ENCODE measurements at regions not wholly inside any gene's neighbourhood (a gene's known extent, or its start where the extent isn't known, plus 50 kb on each side); places are given as distances from the start of the nearest gene placed in this dataset.

- Histone ChIP-seq H3K4me1 (ENCODE audit: insufficient read depth, low read length) (no peaks in the 10 kb centered on the region), H3K27me3 (ENCODE audit: control insufficient read depth in 1 of 2, insufficient read depth in 2 of 2, low read length in 2 of 2) (no peaks in the 10 kb centered on the region), H3K9me3 (ENCODE audit: control insufficient read depth in 1 of 2, insufficient read depth in 1 of 2, low read length in 2 of 2) (no peaks in the 10 kb centered on the region), H3K4me3 (ENCODE audit: low read length) (no peak overlapping the region), H3K27ac (ENCODE audit: low read depth in 1 of 2, low read length in 2 of 2) (no peak overlapping the region), H3K36me3 (ENCODE audit: insufficient read depth, low read length) (no peaks in the 10 kb centered on the region)
- DNase-seq (no peak), ATAC-seq (ENCODE audit: poor library complexity) (no peak)
- TF ChIP-seq CTCF (IDR thresholded peaks at IDR 0.05): no peak
- Mint-ChIP-seq H3K4me1 (ENCODE audit: low read depth) (no peaks in the 10 kb centered on the region), H3K27me3 (peaks cover 8% of the 10 kb centered on the region), H3K36me3 (ENCODE audit: low read depth) (no peaks in the 10 kb centered on the region), H3K9me3 (no peaks in the 10 kb centered on the region), H3K27ac (no peak overlapping the region), H3K4me3 (no peak overlapping the region)
- intact Hi-C loops (cut with DNase I, micrococcal nuclease): no loop called here
- CTCF ChIA-PET: no interaction called here
- POLR2A ChIA-PET: no interaction called here
These were observed 610.8 kb downstream of the LMO4 start for GRCh38 chr1:87939444-87939843.

- no peak overlapping the region for H3K4me3 ChIP-seq (ENCODE audit: low read length)
- POLR2A ChIA-PET: no interaction called here
- no peak overlapping the region for H3K27ac ChIP-seq (ENCODE audit: low read depth in 1 of 2, low read length in 2 of 2)
- H3K4me1 ChIP-seq (ENCODE audit: insufficient read depth, low read length): no peaks in the 10 kb centered on the region
- ATAC-seq (ENCODE audit: poor library complexity) (no peak), DNase-seq (no peak)
- CTCF ChIA-PET: no interaction called here
- H3K9me3 Mint-ChIP-seq: no peaks in the 10 kb centered on the region
- no peak overlapping the region for H3K27ac Mint-ChIP-seq
- no peak for TF ChIP-seq CTCF (IDR thresholded peaks at IDR 0.05)
- H3K36me3 Mint-ChIP-seq (ENCODE audit: low read depth): no peaks in the 10 kb centered on the region
- no peaks in the 10 kb centered on the region for H3K27me3 ChIP-seq (ENCODE audit: control insufficient read depth in 1 of 2, insufficient read depth in 2 of 2, low read length in 2 of 2)
- H3K4me1 Mint-ChIP-seq (ENCODE audit: low read depth): no peaks in the 10 kb centered on the region
- peaks cover 3% of the 10 kb centered on the region for H3K27me3 Mint-ChIP-seq
- intact Hi-C loops (cut with DNase I, micrococcal nuclease): no loop called here
- no peaks in the 10 kb centered on the region for H3K36me3 ChIP-seq (ENCODE audit: insufficient read depth, low read length)
- no peaks in the 10 kb centered on the region for H3K9me3 ChIP-seq (ENCODE audit: control insufficient read depth in 1 of 2, insufficient read depth in 1 of 2, low read length in 2 of 2)
- H3K4me3 Mint-ChIP-seq: no peak overlapping the region
These were observed 611.7 kb downstream of the LMO4 start for GRCh38 chr1:87940421-87940820.

GRCh38 chr1:87941337-87941946 is 612.8 kb downstream of the LMO4 start:
- POLR2A ChIA-PET: no interaction called here
- H3K9me3 Mint-ChIP-seq: no peaks in the 10 kb centered on the region
- ATAC-seq (ENCODE audit: poor library complexity): no peak
- DNase-seq: no peak
- no peaks in the 10 kb centered on the region for H3K36me3 ChIP-seq (ENCODE audit: insufficient read depth, low read length)
- H3K4me1 ChIP-seq (ENCODE audit: insufficient read depth, low read length): no peaks in the 10 kb centered on the region
- no peak overlapping the region for H3K27ac ChIP-seq (ENCODE audit: low read depth in 1 of 2, low read length in 2 of 2)
- CTCF ChIA-PET: no interaction called here
- no peak overlapping the region for H3K4me3 Mint-ChIP-seq
- H3K4me1 Mint-ChIP-seq (ENCODE audit: low read depth): no peaks in the 10 kb centered on the region
- intact Hi-C loops (cut with DNase I, micrococcal nuclease): no loop called here
- H3K9me3 ChIP-seq (ENCODE audit: control insufficient read depth in 1 of 2, insufficient read depth in 1 of 2, low read length in 2 of 2): no peaks in the 10 kb centered on the region
- no peak overlapping the region for H3K27ac Mint-ChIP-seq
- no peaks in the 10 kb centered on the region for H3K36me3 Mint-ChIP-seq (ENCODE audit: low read depth)
- H3K4me3 ChIP-seq (ENCODE audit: low read length): no peak overlapping the region
- no peak for TF ChIP-seq CTCF (IDR thresholded peaks at IDR 0.05)
- H3K27me3 ChIP-seq (ENCODE audit: control insufficient read depth in 1 of 2, insufficient read depth in 2 of 2, low read length in 2 of 2): no peaks in the 10 kb centered on the region
- H3K27me3 Mint-ChIP-seq: peaks cover 3% of the 10 kb centered on the region

Data from CD4-positive, alpha-beta T cell (primary cell).